Skeletal muscle satellite cell (primary cell): ENCODE measurements at regions not wholly inside any gene's neighbourhood (a gene's known extent, or its start where the extent isn't known, plus 50 kb on each side); places are given as distances from the start of the nearest gene placed in this dataset.

Experiments
- H3K27me3 ChIP-seq: 2 replicates; pipeline ENCODE4 v1.7.0; 2013; ENCODE audit warnings: low read length; ENCODE audit not compliant: control insufficient read depth, insufficient read depth
- H3K36me3 ChIP-seq: 2 replicates; pipeline ENCODE4 v1.7.0; 2013; ENCODE audit warnings: mild to moderate bottlenecking, control low read depth, low read length; ENCODE audit not compliant: insufficient read depth
- H3K4me1 ChIP-seq: 2 replicates; pipeline ENCODE4 v1.7.0; 2013; ENCODE audit warnings: low read length; ENCODE audit not compliant: control insufficient read depth, insufficient read depth
- H3K4me2 ChIP-seq: 2 replicates; pipeline ENCODE4 v1.7.0; 2013; ENCODE audit warnings: mild to moderate bottlenecking, low read length
- H3K4me3 ChIP-seq: 2 replicates; pipeline ENCODE4 v1.7.0; 2013; ENCODE audit warnings: low read length
- H3K9ac ChIP-seq: 2 replicates; pipeline ENCODE4 v1.7.0; 2013; ENCODE audit warnings: mild to moderate bottlenecking, low read depth, low read length, moderate library complexity
- H3K9me3 ChIP-seq: replicated peaks from 2 replicates; pipeline ENCODE4 v1.7.0; 2013; ENCODE audit warnings: mild to moderate bottlenecking, control low read depth, low read length

GRCh38 chrX:720250-720649, 89.7 kb downstream of the SHOX start:
- Histone ChIP-seq H3K4me1 (no peaks in the 10 kb centered on the region), H3K4me3 (no peak overlapping the region), H3K9ac (no peak overlapping the region), H3K9me3 (peaks cover 12% of the 10 kb centered on the region), H3K27me3 (no peaks in the 10 kb centered on the region), H3K36me3 (no peaks in the 10 kb centered on the region), H3K4me2 (no peak overlapping the region)

GRCh38 chrX:716136-716535, 85.5 kb downstream of the SHOX start:
- Histone ChIP-seq H3K9me3 (peaks cover 13% of the 10 kb centered on the region), H3K36me3 (no peaks in the 10 kb centered on the region), H3K4me1 (no peaks in the 10 kb centered on the region), H3K4me3 (no peak overlapping the region), H3K9ac (no peak overlapping the region), H3K4me2 (no peak overlapping the region), H3K27me3 (no peaks in the 10 kb centered on the region)

GRCh38 chrX:714131-714530, 83.5 kb downstream of the SHOX start:
- Histone ChIP-seq H3K9me3 (peaks cover 15% of the 10 kb centered on the region), H3K27me3 (no peaks in the 10 kb centered on the region)

More at GRCh38 chrX:714131-714530, 83.5 kb downstream of the SHOX start:
- Histone ChIP-seq H3K4me1 (no peaks in the 10 kb centered on the region), H3K4me3 (no peak overlapping the region), H3K9ac (no peak overlapping the region), H3K4me2 (no peak overlapping the region), H3K36me3 (no peaks in the 10 kb centered on the region)
